ENCODE measurements at regions not wholly inside any gene's neighbourhood (a gene's known extent, or its start where the extent isn't known, plus 50 kb on each side); places are given as distances from the start of the nearest gene placed in this dataset.

GRCh38 chr1:4452701-4453100, 201.7 kb upstream of the AJAP1 start:
- Histone ChIP-seq H3K27ac (no peak overlapping the region), H3K9me3 (no peaks in the 10 kb centered on the region), H3K4me3 (no peak overlapping the region), H3K4me1 (no peaks in the 10 kb centered on the region), H3K27me3 (peaks cover 38% of the 10 kb centered on the region), H3K36me3 (no peaks in the 10 kb centered on the region)
- no peak for TF ChIP-seq POLR2AphosphoS5 (IDR thresholded peaks at IDR 0.05)
- TF ChIP-seq CTCF (IDR thresholded peaks at IDR 0.05) = no peak
- no peak for TF ChIP-seq EP300 (IDR thresholded peaks at IDR 0.05)
- no peak for TF ChIP-seq POLR2A (IDR thresholded peaks at IDR 0.05)
- ATAC-seq = no peak
- WGBS, 2 donors (ENCODE audit: low coverage in 1 of 2) = 13 to 20% methylated on average over 1 of the region's 1 CpG

- no peak for ATAC-seq
- Histone ChIP-seq H3K4me1 (no peaks in the 10 kb centered on the region), H3K27ac (no peak overlapping the region), H3K4me3 (no peak overlapping the region), H3K27me3 (peaks cover 3% of the 10 kb centered on the region), H3K9me3 (no peaks in the 10 kb centered on the region), H3K36me3 (no peaks in the 10 kb centered on the region)
- WGBS, 2 donors (ENCODE audit: low coverage in 1 of 2) = 93% methylated on average over 2 of the region's 5 CpGs; no CpG with 5 or more reads in 1 of the 2 donors
- TF ChIP-seq POLR2A (IDR thresholded peaks at IDR 0.05) = no peak
- no peak for TF ChIP-seq CTCF (IDR thresholded peaks at IDR 0.05)
Observed at GRCh38 chr1:4460052-4460451, 194.4 kb upstream of the AJAP1 start.

GRCh38 chr1:4460651-4461050, 193.8 kb upstream of the AJAP1 start:
- H3K27ac ChIP-seq = no peak overlapping the region
- H3K36me3 ChIP-seq = no peaks in the 10 kb centered on the region
- no peak for ATAC-seq
- no peaks in the 10 kb centered on the region for H3K27me3 ChIP-seq
- no peak overlapping the region for H3K4me3 ChIP-seq
- TF ChIP-seq CTCF (IDR thresholded peaks at IDR 0.05) (no peak), POLR2AphosphoS5 (IDR thresholded peaks at IDR 0.05) (no peak), EP300 (IDR thresholded peaks at IDR 0.05) (no peak), POLR2A (IDR thresholded peaks at IDR 0.05) (no peak)
- WGBS, 2 donors (ENCODE audit: low coverage in 1 of 2) = 77 to 83% methylated on average over 2 to 9 of the region's 14 CpGs
- H3K4me1 ChIP-seq = no peaks in the 10 kb centered on the region
- H3K9me3 ChIP-seq = no peaks in the 10 kb centered on the region

GRCh38 chr1:4461726-4462290, 192.6 kb upstream of the AJAP1 start:
- Histone ChIP-seq H3K36me3 (no peaks in the 10 kb centered on the region), H3K27me3 (peaks cover 3% of the 10 kb centered on the region), H3K27ac (no peak overlapping the region), H3K4me1 (no peaks in the 10 kb centered on the region), H3K4me3 (no peak overlapping the region), H3K9me3 (no peaks in the 10 kb centered on the region)
- TF ChIP-seq POLR2AphosphoS5 (IDR thresholded peaks at IDR 0.05) (no peak), POLR2A (IDR thresholded peaks at IDR 0.05) (no peak), CTCF (IDR thresholded peaks at IDR 0.05) (no peak), EP300 (IDR thresholded peaks at IDR 0.05) (no peak)
- ATAC-seq = no peak
- 95% methylated on average over 5 of the region's 14 CpGs; no CpG with 5 or more reads in 1 of the 2 donors for WGBS, 2 donors (ENCODE audit: low coverage in 1 of 2)

- Histone ChIP-seq H3K4me1 (no peaks in the 10 kb centered on the region), H3K4me3 (no peak overlapping the region), H3K27me3 (peaks cover 9% of the 10 kb centered on the region), H3K36me3 (no peaks in the 10 kb centered on the region), H3K9me3 (no peaks in the 10 kb centered on the region), H3K27ac (no peak overlapping the region)
- TF ChIP-seq EP300 (IDR thresholded peaks at IDR 0.05) (no peak), POLR2A (IDR thresholded peaks at IDR 0.05) (no peak), CTCF (IDR thresholded peaks at IDR 0.05) (no peak), POLR2AphosphoS5 (IDR thresholded peaks at IDR 0.05) (no peak)
- no peak for ATAC-seq
- 43 to 82% methylated on average over 5 to 6 of the region's 13 CpGs for WGBS, 2 donors (ENCODE audit: low coverage in 1 of 2)
Observed at GRCh38 chr1:4462831-4463484, 191.5 kb upstream of the AJAP1 start.
